ENCODE measurements at regions not wholly inside any gene's neighbourhood (a gene's known extent, or its start where the extent isn't known, plus 50 kb on each side); places are given as distances from the start of the nearest gene placed in this dataset.

- TF ChIP-seq RXRA (IDR thresholded peaks at IDR 0.05; ENCODE audit: insufficient read depth, low read depth, low read length), result no peak
- TF ChIP-seq, protein P1, sequence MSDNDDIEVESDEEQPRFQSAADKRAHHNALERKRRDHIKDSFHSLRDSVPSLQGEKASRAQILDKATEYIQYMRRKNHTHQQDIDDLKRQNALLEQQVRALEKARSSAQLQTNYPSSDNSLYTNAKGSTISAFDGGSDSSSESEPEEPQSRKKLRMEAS (IDR thresholded peaks at IDR 0.05), result no peak
- TF ChIP-seq MAFK (IDR thresholded peaks at IDR 0.05; ENCODE audit: low read depth, low read length), result no peak
- TF ChIP-seq CBX5 (IDR thresholded peaks at IDR 0.05; ENCODE audit: low read depth, low read length), result no peak
- no peak for TF ChIP-seq POLR2A (IDR thresholded peaks at IDR 0.05; ENCODE audit: control extremely low read depth in 1 of 2, low read depth in 2 of 2, low read length in 2 of 2)
- no peak for TF ChIP-seq GABPA (IDR thresholded peaks at IDR 0.05; ENCODE audit: borderline replicate concordance, insufficient read depth, low read length)
- TF ChIP-seq, protein P2, sequence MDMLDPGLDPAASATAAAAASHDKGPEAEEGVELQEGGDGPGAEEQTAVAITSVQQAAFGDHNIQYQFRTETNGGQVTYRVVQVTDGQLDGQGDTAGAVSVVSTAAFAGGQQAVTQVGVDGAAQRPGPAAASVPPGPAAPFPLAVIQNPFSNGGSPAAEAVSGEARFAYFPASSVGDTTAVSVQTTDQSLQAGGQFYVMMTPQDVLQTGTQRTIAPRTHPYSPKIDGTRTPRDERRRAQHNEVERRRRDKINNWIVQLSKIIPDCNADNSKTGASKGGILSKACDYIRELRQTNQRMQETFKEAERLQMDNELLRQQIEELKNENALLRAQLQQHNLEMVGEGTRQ (IDR thresholded peaks at IDR 0.05; ENCODE audit: low read length), result no peak
Observed at GRCh38 chr20:12535316-12535715, 473.5 kb upstream of the SPTLC3 start.

Data from H1 (cell line).